GM03348 (cell line): ENCODE measurements at regions not wholly inside any gene's neighbourhood (a gene's known extent, or its start where the extent isn't known, plus 50 kb on each side); places are given as distances from the start of the nearest gene placed in this dataset.
"Not testable (repeated sequence)": the region's sequence is repeated elsewhere in the genome, so short reads cannot be mapped to it uniquely, and the experiment has no call there.

Experiments used
- DNase-seq: peaks from one replicate; pipeline ENCODE4 v3.0.0; 2012; ENCODE audit warnings: low spot score

DNA sequence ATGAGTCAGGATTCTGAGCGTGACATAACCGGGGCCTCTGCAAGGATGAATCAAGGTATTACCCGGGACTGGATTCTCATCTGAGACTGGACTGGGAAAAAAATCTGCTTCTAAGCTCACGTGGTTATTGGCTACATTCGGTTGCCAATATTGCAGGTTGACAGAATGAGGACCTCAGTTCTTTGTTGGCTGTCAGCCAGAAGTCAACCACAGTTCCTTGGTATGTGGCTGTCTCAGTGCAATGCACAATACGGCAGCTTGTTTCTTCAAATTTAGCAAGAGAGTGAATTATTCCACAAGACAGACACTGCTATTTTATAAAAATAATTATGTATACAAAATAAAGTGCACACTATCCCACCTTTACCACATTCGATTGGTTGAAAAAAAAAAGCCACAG lies 424.2 kb downstream of the KLHL4 start:
- DNase-seq = no peak

DNA sequence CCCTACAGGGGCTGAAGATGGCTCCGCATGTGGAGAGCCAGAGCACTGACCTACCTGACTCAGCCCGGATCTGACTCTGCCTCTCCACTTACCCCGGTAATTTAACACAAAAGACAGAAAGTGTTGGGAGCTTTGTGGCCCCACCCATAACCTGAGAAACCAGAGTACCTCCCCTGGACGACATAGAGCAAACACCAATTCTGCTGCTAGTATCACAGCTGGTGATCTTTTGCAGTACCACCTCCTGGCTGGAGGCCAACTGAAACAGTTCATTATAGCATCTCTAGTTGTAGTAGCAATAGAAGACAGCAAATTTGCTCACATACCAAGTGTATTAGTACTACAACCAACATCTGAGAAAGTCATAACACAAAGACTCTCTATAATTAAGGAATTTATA lies 443.9 kb downstream of the KLHL4 start:
- DNase-seq = no peak

DNA sequence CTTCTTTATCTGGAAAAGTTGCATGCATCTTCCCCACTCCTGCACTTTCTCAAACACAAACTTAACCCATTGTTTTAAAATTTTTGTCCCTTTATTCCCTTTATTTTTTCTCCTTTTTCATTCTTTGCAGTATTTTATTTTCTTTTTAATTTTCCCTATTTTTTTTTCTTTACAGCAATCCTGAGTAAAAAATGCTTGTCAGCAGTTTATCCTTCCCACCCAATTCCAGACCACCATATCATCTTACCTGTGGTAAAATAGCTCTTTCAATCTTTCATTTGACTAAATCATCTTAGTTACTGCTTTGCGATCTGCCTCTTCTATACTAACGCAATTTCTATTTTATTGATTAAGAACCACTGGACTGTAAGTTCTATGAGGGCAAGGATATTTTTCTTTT lies 450.5 kb downstream of the KLHL4 start:
- DNase-seq = no peak

DNA sequence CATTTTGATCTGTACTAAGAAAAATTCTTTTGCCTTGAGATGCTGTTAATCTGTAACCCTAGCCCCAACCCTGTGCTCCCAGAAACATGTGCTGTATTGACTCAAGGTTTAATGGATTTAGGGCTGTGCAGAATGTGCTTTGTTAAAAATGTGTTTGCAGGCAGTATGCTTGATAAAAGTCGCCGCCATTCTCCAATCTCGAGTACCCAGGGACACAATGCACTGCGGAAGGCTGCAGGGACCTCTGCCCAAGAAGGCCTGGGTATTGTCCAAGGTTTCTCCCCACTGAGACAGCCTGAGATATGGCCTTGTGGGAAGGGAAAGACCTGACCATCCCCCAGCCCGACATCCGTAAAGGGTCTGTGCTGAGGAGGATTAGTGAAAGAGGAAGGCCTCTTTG lies 454.5 kb downstream of the KLHL4 start:
- not testable (repeated sequence) for DNase-seq

DNA sequence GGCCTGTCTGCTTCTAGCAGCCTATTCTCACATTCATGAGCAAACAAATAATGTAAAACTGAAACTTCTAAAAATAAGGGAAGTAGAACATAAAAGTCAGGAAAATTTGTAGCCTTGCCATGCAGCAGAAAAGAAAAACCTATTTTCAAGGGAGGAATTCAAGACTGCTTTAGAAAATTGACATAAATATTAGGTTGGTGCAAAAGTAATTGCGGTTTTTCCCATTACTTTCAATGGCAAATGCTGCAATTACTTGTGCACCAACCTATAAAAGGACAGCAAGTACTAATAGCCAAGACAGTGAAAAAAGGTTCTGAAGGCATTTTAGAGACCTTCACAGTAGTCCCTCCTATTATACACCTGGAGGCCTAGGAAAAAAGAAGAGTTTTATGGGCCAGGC lies 457.8 kb downstream of the KLHL4 start:
- DNase-seq = no peak

DNA sequence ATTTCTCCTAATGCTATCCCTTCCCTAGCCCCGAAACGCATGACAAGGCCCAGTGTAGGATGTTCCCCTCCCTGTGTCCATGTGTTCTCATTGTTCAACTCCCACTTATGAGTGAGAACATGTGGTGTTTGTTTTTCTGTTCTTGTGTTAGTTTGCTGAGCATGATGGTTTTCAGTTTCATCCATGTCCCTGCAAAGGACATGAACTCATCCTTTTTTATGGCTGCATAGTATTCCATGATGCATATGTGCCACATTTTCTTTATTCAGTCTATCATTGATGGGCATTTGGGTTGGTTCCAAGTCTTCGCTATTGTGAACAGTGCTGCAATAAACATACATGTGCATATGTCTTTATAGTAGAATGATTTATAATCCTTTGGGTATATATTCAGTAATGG lies 490.3 kb downstream of the KLHL4 start:
- not testable (repeated sequence) for DNase-seq

DNA sequence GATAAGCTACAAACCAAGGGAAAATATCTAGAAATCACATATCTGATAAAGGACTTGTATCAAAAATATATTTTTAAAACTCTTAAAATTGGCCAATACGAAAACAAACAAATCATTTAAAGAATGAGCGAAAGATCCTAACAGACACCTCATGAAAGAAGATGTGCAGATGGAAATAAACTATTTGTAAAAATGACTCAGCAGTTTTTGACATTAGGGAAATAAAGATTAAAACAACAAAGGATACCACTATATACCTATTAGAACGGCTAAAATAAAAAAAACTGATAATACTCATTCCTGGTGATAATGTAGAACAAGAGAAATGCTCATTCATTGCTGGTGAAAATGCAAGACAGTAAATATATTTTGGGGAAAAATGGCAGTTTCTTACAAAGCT lies 506.4 kb downstream of the KLHL4 start:
- DNase-seq = no peak

DNA sequence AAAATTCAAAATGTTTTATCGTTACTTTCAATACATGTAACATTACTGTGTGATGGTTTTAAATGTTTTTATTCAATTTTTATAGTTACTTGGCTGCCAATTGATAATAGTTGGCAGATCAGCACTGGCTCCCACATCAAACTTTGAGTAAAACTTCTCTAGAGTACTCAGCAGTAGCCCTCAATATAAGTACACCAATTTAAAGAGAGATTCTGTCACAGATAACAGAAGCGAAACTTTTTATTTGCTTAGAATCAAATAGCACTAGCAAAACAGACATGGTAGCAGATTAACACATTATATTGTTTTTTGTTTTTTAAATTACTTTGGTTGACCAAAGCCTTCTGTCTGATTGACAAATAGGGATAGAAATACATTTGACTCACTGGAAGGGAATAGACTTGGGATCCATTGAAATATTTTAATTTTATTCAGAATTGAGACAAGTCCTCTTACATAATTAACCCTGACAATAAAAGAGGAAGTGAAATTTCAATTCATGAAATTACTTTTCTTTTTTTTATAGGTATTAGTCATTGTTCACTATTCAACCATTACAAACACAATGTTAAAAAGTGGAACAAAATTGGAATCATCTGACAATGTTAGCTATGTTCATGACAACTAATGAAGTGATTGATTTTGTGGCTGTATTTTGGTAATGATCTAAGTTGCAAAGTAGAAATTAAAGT lies 554.9 kb downstream of the KLHL4 start:
- no peak for DNase-seq

DNA sequence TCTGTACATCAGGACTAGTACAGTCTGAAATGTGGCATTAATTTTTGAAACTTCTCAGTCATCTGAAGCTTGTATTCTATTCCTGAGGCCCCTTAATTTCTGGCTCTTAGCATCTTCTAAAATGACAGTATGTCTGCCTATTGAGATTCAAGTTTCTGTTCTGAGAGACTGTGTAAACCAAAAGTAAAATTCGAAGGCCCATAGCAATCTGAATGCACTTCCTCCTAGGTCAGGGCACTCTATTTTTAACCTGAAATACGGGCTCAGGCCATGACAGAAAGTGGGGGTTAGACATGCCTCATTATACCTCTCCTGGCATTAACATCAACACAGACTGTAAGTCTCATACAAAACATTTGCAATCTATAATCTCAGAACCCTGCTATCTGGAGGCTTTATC lies 584.4 kb downstream of the KLHL4 start:
- DNase-seq = no peak

DNA sequence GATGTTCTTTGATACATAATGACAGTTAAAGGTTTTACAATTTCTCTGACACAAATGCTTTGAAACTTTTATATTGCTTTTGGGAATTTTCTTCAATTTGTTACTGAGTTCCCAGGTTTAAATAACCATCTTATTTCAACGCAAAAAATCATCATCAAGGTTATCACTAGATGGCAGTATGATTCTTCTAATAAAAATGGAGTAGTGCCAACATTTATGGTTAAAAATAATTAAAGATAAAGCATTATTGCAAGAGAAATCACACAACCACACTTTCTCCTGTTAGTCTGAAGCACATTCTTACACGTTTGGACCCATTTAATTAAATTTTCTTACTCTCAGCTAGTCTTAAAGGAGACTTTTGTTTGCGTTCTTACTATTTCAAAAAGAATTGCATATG lies 611.3 kb upstream of the CPXCR1 start:
- DNase-seq = no peak

DNA sequence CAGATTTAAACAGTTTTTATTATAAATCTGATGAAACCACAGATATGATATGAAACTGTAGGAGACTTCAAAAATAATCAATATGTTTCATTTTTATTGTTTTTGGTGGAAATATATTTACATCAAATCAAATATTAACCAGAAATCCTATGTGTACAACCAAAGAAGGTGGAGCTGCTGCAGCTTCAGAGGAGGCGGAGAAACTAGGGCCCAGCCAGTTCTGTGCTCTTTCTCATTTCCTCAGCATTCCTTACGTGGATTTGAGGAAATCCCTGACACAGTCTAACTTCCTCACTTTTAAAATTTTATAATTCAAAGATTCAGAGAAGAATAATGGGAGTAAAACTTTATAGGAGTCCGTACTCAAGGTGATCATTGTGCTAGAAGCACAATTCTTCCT lies 610.7 kb upstream of the CPXCR1 start:
- DNase-seq = no peak

DNA sequence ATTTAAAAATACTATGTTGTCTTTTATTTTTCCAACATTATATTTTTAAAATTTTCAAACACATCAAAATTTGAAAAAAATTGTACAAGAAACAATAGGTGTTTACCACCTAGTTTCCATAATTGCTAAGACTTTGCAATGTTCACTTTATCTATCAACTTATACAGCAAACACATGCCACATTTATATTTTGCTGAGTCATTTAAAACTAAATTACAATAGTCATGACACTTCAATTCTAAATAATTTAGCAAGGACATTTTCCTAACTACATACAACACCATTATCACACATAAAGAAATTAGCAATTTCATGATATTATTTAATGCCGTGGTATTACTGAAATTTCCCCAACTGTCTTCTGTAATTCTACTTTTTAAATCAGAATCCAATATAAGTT lies 600.4 kb upstream of the CPXCR1 start:
- no peak for DNase-seq

DNA sequence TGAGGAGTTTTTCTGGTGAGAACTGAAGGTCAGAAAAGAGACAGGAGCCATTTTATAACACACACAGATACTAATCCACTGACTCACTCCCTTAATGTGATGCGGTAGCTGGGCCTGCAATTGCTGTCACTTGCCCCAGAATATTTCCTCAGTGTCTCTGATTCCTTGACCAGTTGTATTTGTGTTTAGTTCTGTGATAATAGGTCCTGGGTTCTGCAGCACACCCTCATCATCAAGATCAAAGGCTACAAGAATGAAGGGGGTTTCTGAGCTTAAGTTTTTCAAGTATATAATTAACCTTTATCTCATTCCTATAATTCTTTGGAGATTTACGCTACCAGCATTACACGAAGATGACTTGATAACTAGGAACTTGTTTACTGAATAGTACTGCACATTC lies 576.5 kb upstream of the CPXCR1 start:
- DNase-seq = no peak

DNA sequence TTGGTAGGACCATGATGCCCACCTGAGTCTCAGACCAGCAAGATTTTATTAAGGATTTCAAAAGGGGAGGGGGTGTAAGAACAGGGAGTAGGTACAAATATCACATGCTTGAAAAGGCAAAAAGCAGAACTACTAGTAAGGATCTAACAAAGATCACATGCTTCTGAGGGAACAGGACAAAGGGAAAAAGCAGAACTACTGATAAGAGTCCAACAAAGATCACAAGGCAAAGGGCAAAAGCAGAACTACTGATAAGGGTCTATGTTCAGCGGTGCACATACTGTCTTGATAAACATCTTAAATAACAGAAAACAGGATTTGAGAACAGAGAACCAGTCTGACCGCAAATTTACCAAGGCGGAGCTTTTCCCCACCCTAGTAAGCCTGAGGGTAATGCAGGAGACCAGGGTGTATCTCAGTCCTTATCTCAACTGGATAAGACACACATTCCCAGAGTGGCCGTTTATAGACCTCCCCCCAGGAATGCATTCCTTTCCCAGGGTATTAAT lies 573.0 kb upstream of the CPXCR1 start:
- not testable (repeated sequence) for DNase-seq

DNA sequence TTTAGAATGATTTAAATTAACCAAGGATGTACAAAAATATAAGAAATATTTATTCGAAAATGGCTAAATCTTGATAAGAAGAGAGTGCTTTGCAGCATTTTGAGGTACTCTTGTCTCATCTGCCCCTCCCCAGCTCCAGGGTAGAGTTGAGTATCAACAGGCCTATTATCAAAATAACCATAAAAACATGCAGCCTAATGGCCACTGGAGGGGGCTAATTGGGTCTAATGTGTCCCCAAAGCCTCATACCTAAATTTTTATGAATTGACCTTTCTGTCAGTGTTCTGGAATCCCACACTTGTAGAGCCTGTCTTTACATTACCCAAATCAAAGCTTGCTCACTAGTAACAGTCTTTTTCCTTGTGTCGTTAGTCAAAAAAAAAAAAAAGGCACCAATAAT lies 544.9 kb upstream of the CPXCR1 start:
- DNase-seq = no peak

DNA sequence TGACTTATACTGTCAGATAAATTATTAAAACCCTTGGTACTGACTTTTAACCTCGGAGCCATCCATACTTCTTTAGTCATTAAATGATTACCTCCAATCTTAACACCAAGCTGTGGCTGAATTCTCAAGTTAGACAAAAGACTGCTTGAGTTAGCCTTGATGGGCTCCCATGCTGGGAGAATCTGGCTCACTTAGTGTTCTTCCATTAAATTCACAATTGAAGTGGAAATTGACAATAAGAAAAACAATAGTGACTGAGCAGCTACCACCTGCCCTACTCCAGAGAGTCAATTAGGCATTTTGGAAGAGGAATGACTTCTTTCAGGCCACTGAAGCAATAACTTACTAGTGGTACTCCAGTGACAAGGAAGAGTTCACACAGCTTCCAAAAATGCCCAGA lies 503.0 kb upstream of the CPXCR1 start:
- DNase-seq = no peak

DNA sequence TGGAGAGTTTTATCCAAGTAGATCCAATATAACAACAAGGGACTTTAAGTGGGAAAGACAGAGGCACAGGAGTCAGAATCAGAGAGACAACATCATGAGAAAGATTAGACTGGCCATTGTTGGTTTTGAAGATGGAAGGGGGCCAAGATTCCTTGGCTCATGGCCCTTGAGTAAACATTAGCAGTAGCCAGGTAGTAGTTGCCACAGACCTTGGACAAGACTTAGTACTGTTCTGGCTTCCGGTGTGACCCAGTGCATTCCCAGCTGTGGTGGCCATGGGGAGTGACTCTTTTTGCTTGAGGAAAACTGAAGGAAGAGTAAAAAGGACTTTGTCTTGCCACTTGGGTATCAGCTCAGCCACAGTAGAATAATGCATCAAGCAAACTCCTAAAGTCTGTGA lies 462.2 kb upstream of the CPXCR1 start:
- no peak for DNase-seq

DNA sequence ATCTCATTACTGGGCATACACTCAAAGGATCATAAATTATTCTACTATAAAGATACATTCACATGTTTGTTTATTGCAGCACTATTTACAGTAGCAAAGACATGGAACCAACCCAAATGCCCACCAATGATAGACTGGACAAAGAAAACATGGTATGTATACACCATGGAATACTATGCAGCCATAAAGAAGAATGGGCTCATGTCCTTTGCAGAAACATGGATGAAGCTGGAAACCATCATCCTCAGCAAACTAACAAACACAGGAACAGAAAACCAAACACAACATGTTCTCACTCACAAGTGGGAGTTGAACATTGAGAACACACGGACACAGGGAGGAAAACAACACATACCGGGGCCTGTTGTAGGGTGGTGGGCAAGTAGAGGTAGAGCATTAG lies 433.1 kb upstream of the CPXCR1 start:
- not testable (repeated sequence) for DNase-seq

DNA sequence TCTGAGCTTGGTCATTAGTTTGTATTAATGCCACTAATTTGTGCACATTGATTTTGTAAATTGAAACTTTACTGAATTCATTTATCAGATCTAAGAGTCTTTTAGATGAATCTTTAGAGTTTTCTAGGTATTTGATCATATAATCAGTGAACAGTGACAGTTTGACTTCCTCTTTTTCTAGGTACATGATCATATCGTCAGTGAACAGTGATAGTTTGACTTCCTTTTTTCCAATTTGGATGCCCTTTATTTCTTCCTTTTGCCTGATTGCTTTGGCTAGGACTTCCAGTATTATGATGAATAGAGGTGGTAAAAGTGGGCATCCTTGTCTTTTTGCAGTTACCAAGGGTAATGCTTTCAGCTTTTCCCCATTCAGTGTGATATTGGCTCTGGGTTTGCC lies 421.4 kb upstream of the CPXCR1 start:
- no peak for DNase-seq

DNA sequence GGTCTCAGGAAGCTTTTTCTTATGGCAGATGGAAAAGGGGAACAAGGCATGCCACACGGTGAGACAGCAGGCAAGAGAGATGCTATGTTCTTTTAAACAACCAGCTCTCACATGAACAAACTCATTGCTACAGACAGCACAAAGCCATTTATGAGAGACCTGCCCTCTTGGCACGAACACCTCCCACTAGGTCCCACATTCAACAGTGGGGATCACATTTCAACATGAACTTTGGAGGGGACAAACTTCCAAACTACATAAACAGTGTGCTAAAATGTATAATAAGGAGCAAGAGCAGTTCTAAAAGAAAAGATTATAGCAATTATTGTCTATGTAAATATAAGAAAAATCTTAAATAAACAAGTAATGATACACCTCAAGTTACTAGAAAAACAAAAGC lies 391.8 kb upstream of the CPXCR1 start:
- no peak for DNase-seq

DNA sequence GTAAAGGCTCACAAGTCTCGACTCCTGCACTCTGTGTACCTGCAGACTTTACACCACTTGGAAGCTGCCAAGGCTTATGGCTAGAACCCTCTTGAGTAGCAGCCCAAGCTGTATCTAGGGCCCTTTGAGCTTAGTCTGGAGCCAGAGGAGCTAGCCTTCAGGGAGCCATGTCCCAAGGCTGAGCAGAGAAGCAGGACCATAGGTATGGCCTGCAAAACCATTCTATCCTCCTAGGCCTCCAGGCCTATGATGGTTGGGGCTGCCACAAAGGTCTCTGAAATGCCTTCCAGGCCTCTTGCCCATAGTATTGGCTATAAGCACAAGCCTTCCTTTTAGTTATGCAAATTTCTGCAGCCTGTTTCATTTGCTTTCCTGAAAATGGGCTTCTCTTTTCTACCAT lies 380.7 kb upstream of the CPXCR1 start:
- DNase-seq = no peak

DNA sequence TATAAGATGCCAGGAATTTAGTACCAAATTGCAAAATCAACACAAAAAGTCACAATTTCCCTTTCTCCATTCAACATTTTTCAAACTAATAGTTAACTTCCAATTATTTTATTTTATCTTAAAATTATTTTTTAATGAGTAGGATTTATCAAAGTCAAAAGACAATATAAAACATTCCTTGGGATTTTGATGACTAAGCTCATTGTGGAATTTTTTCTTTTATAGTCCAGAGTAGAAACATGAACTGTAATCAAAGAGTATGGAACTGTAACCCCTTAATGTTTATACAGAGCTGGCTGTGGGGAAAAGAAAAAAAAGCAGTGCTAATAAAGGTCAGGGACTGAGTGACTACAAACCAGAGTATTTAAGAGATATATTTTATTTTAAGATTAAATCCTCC lies 368.6 kb upstream of the CPXCR1 start:
- no peak for DNase-seq

DNA sequence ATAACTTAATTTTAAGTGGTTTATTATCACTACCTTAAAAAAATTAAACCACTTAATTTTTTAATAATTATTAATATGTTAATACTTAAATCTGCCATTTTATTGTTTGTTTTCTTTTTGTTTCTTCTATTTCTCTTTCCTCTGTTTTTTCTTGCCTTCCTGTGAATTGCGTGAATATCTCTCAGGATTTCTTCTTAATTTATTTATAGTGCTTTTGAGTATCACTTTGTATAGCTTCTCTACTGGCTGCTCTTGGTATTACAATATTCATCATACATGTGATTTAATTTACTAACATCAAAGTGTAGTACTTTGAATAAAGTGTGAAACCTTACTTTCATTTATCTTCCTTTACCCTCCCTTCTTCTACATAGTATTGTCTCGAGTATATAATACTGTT lies 349.5 kb upstream of the CPXCR1 start:
- DNase-seq = no peak

DNA sequence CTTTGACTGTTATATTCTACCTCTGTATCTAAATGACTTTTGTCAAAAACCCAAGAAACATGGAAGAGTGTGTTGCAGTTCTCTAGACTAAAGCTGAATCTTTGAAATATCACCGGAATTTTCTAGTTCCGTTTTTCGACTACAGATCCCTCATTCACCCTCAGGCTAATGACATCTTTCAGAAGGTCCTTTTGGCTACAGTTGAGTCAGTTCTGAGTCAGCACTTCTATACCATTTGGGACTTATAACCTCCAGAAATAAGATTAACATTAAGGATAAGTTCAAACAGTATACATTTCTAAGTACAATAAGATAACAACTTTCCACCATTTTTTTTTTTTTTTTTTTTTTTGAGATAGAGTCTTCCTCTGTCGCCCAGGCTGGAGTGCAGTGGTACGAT lies 331.0 kb upstream of the CPXCR1 start:
- no peak for DNase-seq

DNA sequence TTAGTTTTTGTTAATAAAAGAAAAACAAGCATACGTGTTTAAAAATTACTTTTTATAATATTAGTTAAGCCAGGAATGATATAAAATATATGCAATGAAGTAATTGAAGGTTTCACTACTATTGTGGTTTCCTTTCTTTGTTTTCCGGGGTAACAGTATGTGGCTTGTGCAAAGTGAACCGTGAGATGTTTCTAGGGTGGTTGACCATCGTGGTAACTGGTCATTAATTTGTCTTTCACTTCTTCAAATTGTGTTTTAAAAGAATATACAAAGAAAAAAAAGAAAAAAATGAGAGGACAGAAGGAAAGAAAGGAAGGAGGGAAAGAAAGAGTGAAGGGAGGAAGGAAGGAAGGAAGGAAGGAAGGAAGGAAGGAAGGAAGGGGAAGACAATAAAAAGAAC lies 330.1 kb upstream of the CPXCR1 start:
- no peak for DNase-seq
